ENCODE measurements at regions not wholly inside any gene's neighbourhood (a gene's known extent, or its start where the extent isn't known, plus 50 kb on each side); places are given as distances from the start of the nearest gene placed in this dataset.
"Not testable (repeated sequence)": the region's sequence is repeated elsewhere in the genome, so short reads cannot be mapped to it uniquely, and the experiment has no call there.

DNA sequence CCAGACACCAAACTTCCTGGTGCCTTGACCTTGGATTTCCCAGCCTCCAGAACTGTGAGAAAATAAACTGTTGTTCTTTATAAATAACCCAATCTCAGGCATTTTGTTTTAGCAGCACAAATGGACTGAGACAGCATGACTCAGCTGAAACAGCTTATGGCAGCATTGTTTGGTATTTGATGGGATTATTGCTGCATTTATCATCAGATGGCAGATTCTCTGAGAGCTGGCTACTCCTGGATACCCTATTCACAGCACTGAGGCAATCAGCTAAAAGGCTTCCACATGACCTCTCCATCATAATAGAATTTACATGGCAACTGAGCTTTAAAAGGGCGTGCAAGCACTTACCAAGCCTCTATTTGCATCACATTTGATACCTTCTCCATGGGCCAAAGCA, 623.1 kb upstream of the CPEB2 start:
- no peak overlapping the region for H3K27ac ChIP-seq (ENCODE audit: low read depth, low read length)
- 78 to 89% (median 81%) methylated on average over 1 of the region's 1 CpG for WGBS, 3 donors

DNA sequence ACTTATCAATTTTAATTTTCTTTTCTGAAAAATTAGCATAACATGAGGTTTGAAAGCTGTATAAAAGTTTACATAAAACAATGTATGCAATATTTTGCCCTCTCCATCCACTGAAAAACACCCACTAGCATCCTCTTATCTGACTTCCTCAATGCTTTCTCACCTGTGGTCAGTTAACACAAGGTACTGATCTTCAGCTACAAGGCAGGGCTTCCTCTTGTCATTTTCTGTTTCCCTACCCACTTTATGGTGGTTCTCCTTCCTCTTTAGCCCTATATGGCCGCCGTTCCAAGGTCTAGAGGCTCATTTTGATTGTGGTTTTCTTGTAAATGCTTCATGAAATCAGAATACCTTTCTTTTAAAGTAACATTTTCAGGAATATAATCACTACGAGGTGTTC, 618.6 kb upstream of the CPEB2 start:
- H3K27ac ChIP-seq (ENCODE audit: low read depth, low read length), result no peak overlapping the region
- WGBS, 3 donors, result 49 to 82% (median 62%) methylated on average over 3 of the region's 3 CpGs

DNA sequence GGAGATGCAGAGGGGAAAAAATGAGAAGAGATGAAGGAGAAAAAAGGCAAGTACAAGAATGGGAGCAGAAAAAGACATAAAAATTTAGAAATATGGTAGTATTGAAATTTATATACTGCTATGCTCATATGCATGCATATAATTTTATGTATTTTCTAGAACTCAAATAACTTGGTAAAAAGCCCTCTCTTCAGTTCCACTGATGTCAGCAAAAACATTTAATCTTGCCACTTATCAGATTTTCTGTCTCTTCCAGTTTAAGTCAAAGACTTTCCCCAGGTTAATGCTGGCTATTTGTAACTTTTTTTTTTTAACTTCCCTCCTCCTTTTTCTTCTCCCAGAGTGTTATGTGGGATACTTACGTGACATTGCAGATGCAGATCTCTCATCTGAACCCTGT, 617.5 kb upstream of the CPEB2 start:
- 88 to 96% (median 88%) methylated on average over 1 of the region's 1 CpG for WGBS, 3 donors
- no peak overlapping the region for H3K27ac ChIP-seq (ENCODE audit: low read depth, low read length)

DNA sequence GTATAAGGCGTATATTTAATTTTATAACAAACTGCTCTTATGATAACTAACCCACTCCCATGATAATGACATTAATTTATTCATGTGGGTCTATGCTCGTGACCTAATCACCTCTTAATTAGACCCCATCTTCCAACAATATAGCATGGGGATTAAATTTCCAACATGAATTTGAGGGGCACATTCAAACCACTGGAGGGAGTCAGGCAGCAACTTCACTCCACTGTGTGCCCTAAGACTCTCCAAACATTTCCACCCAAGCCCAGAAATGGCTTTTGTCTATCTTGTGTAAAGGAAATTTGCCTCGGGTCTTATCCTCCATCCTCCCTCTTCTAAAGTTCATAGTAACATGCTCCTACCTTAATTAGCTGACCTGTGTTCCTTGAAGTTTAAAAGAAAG, 616.1 kb upstream of the CPEB2 start:
- no peak overlapping the region for H3K27ac ChIP-seq (ENCODE audit: low read depth, low read length)
- 73 to 94% (median 84%) methylated on average over 3 of the region's 3 CpGs for WGBS, 3 donors

DNA sequence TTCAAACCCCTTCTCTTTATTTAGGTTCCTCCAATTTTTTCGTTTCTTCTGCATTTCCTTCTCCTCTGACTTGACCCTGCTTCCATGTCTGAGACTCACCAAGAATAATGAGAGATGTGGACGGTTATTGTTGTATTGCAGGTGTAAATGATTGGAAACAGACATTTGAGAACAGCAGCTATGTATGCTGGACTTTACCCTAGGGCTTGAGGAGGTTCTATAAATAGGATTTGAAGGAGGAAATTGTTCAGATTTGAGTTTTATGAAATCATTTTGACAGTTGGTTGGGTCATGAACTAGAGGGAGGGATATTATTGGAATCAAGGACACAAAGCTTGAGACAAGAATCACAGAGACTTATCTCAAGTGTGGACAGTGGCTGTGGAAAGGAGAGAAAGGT, 614.6 kb upstream of the CPEB2 start:
- no peak overlapping the region for H3K27ac ChIP-seq (ENCODE audit: low read depth, low read length)
- WGBS, 3 donors, result 23 to 36% (median 31%) methylated on average over 2 of the region's 2 CpGs

DNA sequence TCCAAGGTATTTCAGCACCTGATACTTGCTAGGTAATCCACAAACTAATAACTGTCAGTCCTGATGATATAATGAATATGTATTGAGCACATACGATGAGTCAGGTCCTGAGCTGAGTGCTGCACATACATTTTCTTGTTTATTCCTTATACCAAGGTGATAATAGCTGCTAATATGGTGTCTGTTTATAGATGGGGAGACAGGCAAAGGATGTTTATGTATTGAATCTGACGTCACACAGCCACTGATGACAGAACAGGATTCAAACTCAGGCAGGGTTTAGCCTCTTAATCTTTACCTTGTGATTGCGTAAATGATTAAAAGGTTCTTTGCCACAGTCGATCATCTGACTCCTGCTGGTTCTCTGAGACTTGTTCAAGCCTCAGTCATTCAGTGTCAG, 609.9 kb upstream of the CPEB2 start:
- WGBS, 3 donors, result 55 to 61% (median 60%) methylated on average over 4 of the region's 4 CpGs

DNA sequence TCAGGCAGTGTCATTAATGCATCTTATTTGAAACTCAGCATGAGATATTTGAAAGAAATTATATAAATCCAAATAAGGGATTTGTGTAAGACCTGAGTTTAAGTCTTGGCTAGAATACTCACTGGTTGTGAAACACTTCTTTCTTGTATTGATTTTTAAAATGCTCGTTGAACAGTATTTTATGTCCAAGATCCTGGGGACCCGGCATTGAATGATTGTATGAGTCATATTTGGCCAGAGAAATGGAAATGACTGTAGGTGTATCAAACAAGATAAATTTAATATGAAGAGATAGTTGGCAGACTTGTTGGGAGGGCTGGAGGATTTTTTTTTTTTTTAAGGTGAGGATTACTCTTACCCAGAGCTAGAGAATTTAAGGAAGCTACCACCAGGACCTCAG, 606.1 kb upstream of the CPEB2 start:
- no peak overlapping the region for H3K27ac ChIP-seq (ENCODE audit: low read depth, low read length)
- WGBS, 3 donors, result 26 to 78% (median 62%) methylated on average over 2 of the region's 2 CpGs

More for the DNA sequence above, 609.9 kb upstream of the CPEB2 start:
- H3K27ac ChIP-seq (ENCODE audit: low read depth, low read length), result no peak overlapping the region

DNA sequence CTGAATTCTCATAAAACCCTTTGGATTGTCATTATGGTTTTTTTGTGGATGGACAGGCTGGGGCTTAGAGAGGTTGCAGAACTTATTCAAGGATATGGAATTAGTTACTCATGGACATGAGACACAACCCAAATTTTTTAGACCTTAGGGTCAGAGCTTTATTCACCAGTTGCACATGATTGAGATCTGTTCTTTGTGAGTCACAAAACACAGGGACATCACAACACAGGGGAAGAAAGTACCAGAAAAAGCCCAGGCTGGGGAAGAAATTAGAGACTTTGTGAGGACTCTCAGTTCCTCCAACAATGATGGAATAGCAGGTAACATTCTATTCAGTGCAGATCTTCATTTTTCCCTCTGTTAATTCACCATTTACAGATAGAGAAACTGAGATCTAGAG, 602.4 kb upstream of the CPEB2 start:
- no peak overlapping the region for H3K27ac ChIP-seq (ENCODE audit: low read depth, low read length)

DNA sequence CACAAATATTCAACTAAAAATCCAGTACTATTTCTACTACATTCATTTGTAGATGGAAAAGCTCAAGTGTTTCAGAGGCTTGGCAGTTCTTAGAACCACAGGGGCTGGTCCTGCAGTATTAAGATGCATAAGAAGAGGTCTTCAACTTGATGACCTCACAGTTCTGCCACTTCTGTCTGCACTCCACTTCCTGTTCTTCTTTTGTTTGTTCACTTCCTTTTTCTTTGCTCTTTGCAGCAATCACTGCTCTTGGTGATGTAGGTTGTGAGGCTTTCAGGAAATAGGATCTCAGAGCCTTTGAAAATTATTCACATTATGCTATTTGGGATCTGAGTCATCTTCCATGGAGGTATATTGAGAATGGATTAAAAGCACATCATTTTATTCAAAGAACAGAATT, 602.0 kb upstream of the CPEB2 start:
- no peak overlapping the region for H3K27ac ChIP-seq (ENCODE audit: low read depth, low read length)

DNA sequence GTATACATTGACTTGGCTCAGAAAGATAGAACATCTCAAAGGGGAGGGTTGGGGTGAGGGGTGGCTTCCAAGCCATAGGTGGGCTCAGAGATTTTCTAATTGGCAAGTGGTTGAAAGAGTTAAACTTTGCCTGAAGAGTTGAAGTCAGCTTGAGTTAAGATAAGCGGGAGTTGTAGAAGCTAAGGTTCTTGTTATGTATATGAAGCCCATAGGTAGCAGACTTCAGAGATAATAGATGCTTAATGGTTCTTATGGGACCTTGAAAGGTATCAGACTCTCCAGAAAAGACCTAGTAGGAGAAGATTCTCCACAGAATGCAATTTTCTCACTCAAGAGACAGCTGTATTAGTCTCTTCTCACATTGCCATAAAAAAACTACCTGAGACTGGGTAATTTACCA, 599.1 kb upstream of the CPEB2 start:
- no peak overlapping the region for H3K27ac ChIP-seq (ENCODE audit: low read depth, low read length)
- 71 to 86% (median 74%) methylated on average over 1 of the region's 1 CpG for WGBS, 3 donors

DNA sequence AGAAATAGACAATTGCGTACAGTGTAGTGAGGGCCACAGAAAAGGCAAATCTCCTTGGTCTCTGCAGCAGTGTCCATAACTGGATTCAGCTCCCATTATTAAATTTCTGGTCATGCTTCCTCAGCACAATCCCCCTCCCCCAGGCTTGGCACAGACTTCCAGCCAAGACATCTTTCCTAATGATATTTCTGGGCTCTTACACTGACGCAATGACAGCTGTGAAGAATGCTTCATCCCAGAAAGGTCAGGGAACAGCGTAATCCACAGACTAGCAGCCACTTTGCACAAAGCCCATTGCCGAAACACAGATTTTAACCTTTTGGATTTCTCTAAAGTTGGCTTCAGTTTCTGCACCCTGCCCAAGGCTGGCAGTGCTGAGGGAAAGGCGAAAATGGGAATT, 597.6 kb upstream of the CPEB2 start:
- H3K27ac ChIP-seq (ENCODE audit: low read depth, low read length), result no peak overlapping the region
- 68 to 87% (median 72%) methylated on average over 5 of the region's 5 CpGs for WGBS, 3 donors

DNA sequence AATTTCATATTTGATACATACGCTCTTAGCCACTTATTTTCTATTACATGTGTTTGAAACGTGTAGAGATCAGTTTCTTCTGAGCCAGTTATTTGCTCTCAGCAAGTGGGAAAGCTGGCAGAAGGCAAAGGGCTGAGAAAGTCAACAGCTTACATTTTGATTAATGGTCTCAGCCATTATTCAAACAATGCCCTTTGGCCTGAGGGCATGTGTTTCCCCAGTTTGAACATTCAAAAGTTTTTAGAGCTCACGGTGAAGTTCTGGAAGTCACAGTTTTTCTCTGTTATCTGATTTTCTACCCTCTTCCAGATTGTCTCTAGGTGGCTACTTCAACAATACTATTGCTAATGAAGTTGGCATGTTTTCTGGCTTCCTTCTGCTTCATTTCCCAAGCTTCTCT, 591.8 kb upstream of the CPEB2 start:
- no peak overlapping the region for H3K27ac ChIP-seq (ENCODE audit: low read depth, low read length)
- 21 to 45% (median 36%) methylated on average over 3 of the region's 3 CpGs for WGBS, 3 donors

DNA sequence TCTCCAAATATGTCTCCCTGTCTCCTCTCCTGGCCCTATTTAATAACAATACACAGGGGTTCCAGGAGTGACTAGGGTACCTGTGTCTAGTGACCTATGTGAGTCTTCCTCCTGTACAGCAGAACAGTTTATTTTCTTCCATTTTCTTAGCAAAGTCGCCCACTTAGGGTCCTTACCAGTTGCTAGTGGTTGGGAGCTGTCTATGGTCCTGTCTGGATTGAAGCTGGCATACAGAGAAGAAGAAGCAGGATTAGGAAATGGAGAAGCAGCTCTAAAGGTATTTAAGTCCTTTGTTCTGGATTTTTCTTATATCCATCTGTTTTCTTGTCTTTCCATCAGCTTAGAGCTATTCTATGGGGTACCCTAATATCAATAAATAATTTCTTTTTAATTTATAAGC, 587.1 kb upstream of the CPEB2 start:
- H3K27ac ChIP-seq (ENCODE audit: low read depth, low read length), result no peak overlapping the region
- WGBS, 3 donors, result 12 to 19% (median 19%) methylated on average over 1 of the region's 1 CpG

DNA sequence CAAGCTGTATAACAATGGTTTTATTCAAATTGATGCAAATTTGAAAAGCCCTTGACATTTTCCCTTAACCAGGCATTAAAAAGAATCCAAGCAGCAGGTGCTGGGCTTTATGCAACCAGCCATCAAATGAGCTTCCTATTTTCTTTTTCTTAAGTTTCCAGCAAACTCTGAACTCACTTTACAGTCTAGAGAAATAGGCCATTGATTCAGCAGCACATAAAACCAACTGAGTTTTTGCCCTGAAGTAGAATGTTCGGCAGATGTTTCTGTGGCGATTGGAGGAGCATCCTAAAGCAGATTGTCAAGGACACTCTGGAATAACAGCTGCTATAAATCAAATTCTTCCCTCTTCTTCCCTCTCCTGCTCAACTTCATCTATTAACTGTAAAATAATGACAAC, 582.8 kb upstream of the CPEB2 start:
- 49 to 81% (median 60%) methylated on average over 2 of the region's 2 CpGs for WGBS, 3 donors
- H3K27ac ChIP-seq (ENCODE audit: low read depth, low read length), result no peak overlapping the region

DNA sequence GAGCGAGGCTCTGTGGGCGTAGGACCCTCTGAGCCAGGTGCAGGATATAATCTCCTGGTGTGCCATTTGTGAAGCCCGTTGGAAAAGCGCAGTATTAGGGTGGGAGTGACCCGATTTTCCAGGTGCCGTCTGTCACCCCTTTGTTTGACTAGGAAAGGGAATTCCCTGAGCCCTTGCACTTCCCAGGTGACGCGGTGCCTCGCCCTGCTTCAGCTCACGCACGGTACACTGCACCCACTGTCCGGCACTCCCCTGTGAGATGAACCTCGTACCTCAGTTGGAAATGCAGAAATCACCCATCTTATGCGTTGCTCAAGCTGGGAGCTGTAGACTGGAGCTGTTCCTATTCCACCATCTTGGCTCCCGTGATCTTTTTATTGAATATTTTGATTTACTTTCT, 576.0 kb upstream of the CPEB2 start:
- WGBS, 3 donors, result 89 to 95% (median 89%) methylated on average over 15 of the region's 15 CpGs
- H3K27ac ChIP-seq (ENCODE audit: low read depth, low read length), result not testable (repeated sequence)

DNA sequence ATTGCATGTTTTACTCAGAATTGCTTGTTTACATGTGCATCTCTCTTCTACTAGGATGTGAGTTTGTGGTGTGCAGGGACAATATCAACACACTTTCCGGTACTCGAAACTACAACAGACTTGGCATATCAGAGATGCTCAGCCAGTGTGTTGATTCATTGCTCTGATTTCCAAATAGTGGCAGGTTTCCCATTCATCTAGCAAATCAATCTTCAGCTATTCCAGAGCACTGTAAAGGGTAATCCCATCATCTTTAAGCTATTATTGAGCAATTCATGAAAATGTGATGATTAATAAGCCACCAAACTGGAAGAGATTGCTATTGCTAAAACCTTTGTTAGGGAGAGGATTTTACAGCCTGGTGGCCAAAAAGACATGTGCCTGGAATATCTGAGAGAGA, 574.2 kb upstream of the CPEB2 start:
- WGBS, 3 donors, result 82 to 91% (median 90%) methylated on average over 2 of the region's 2 CpGs

DNA sequence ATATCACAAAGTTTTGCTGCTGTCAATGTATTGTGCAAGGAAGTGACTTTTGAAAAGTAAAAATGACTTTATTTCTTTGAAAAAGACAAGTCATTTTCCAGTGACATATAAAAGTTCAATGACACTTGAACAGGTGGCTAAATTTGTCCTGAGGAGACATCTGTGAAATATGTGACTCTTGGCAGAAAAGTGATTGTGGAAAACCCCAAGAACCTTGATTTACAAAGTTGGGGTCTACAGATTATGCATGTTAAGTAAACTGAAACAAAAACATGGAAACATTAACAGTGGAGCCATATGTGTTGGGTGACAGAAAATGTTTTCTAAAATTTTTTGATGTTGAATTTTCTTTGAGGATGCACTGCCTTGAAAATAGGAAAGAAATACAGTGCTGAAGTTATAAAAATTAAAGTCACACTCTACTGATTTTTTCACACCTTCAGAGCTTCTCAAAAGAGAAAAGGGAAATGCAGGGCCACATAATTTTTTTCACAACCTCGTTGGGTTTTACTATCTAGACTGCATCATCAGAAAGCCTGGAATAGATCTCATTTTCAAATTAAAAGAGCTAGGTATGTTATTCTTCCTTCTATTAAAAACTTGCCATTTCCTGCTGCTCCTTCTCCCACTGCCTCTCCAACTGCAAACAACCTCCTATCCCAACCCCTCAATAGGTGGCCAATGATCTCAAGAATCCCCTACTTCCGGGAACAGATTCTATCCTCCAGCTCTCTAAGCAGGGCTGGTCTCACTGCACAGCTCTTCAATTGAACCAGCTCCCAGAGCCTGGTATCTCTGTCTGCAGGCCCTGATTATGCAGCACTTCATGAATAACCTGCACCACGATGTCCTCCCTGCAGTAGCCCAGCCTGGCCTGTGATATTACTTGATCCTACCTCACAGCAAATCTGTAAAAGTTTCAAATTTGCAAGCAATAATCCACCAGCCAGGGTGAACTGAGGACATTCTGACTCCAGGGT, 570.8 kb upstream of the CPEB2 start:
- H3K27ac ChIP-seq (ENCODE audit: low read depth, low read length), result no peak overlapping the region
- 40 to 52% (median 49%) methylated on average over 3 of the region's 3 CpGs for WGBS, 3 donors

More for the DNA sequence above, 574.2 kb upstream of the CPEB2 start:
- H3K27ac ChIP-seq (ENCODE audit: low read depth, low read length), result no peak overlapping the region

DNA sequence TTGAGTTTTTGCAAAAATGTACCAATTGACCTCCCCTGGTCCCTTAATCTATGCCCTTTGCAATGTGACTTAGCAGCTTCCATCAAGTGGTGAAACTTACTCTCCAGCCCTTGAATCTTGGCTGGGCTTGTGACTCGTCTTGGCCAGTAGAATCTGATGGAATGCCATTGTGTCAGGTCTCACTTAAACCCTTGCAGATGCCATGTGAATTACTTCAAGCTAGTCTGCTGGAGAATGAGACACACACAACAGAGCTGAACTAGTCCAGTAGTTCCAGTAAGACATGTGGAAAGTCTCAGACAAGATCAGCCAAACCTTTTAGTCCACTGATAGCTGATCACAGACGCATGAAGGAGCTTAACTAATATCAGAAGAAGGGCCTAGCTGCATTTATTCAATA, 567.8 kb upstream of the CPEB2 start:
- no peak overlapping the region for H3K27ac ChIP-seq (ENCODE audit: low read depth, low read length)
- WGBS, 3 donors, result 56 to 88% (median 82%) methylated on average over 2 of the region's 2 CpGs

DNA sequence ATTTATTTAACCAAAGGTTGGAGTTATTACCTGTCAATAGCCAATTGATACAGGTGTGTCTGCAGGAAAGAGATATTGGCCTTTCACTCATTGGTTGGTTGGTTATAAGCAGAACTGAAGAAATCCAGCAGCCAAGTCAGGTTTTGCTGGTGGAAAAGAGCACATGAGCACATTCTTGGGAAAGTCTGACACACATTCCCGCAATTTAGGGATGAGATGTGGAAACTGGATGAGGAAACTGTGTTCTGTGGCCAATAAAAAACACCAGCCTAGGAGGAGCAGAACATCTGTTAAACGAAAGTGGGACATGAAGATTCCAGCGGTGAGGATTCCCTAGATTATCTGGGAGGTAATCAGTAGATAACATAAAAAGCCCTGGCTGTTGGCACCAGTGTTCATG, 567.4 kb upstream of the CPEB2 start:
- WGBS, 3 donors, result 45 to 61% (median 55%) methylated on average over 3 of the region's 3 CpGs
- H3K27ac ChIP-seq (ENCODE audit: low read depth, low read length), result no peak overlapping the region

DNA sequence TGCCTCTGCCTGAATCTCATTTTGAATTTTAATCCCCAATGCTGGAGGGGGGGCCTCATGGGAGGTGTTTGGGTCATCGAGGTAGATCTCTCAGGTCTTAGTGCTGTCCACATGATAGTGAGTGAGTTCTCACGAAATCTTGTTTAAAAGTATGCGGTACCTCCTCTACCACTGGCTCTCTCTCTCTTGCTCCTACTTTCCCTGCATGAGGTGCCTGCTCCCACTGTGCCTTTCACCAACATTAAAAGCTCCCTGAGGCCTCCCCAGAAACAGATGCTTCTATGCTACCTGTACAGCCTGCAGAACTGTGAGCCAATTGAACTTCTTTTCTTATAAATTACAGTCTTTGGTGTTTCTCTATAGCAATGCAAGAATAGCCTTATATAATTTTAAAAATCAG, 560.7 kb upstream of the CPEB2 start:
- no peak overlapping the region for H3K27ac ChIP-seq (ENCODE audit: low read depth, low read length)
- 74 to 92% (median 74%) methylated on average over 3 of the region's 3 CpGs for WGBS, 3 donors

Data from adipose tissue (tissue), 3 donors.